Trophoblast cell (in vitro differentiated cells and primary cell): ENCODE measurements at regions not wholly inside any gene's neighbourhood (a gene's known extent, or its start where the extent isn't known, plus 50 kb on each side); places are given as distances from the start of the nearest gene placed in this dataset.
A peak's percentile ranks its signal among the peaks of the same experiment; 100 is the strongest.

Experiments
- DNase-seq, 2 donors: peaks; one replicate each; pipeline ENCODE4 v3.0.0-alpha.2; 2016
- H2AFZ ChIP-seq: 2 replicates; pipeline ENCODE4 v1.6.1; 2013; ENCODE audit warnings: low read length, moderate library complexity, mild to moderate bottlenecking; ENCODE audit not compliant: insufficient read depth, poor library complexity
- H2AK5ac ChIP-seq: 2 replicates; pipeline ENCODE4 v1.6.1; 2013; ENCODE audit warnings: mild to moderate bottlenecking, low read length
- H2BK120ac ChIP-seq: 2 replicates; pipeline ENCODE4 v1.6.1; 2013; ENCODE audit warnings: low read length, mild to moderate bottlenecking, moderate library complexity; ENCODE audit not compliant: insufficient read depth, poor library complexity
- H2BK12ac ChIP-seq: 2 replicates; pipeline ENCODE4 v1.6.1; 2013; ENCODE audit warnings: mild to moderate bottlenecking, low read length, moderate library complexity
- H2BK5ac ChIP-seq: 2 replicates; pipeline ENCODE4 v1.6.1; 2013; ENCODE audit warnings: low read length, low read depth, moderate library complexity, mild to moderate bottlenecking; ENCODE audit not compliant: poor library complexity
- H3K14ac ChIP-seq: 2 replicates; pipeline ENCODE4 v1.6.1; 2013; ENCODE audit warnings: mild to moderate bottlenecking, low read length
- H3K18ac ChIP-seq: 2 replicates; pipeline ENCODE4 v1.6.1; 2013; ENCODE audit warnings: mild to moderate bottlenecking, low read length
- H3K23ac ChIP-seq: 2 replicates; pipeline ENCODE4 v1.6.1; 2013; ENCODE audit warnings: low read length
- H3K27ac ChIP-seq: 2 replicates; pipeline ENCODE4 v1.5.1; 2013; ENCODE audit warnings: low read depth, mild to moderate bottlenecking, inconsistent platforms, low read length, moderate library complexity
- H3K27me3 ChIP-seq: 2 replicates; pipeline ENCODE4 v1.6.1; 2013; ENCODE audit warnings: inconsistent platforms, mild to moderate bottlenecking, low read length, moderate library complexity; ENCODE audit not compliant: insufficient read depth
- H3K36me3 ChIP-seq, 2 experiments: 1 replicate in 1 of 2; 2 replicates in 1 of 2; pipeline ENCODE4 v1.6.1; 2013; ENCODE audit warnings: low read length in 2 of 2, mild to moderate bottlenecking in 2 of 2, moderate library complexity in 1 of 2; ENCODE audit not compliant: insufficient read depth in 2 of 2, control insufficient read depth in 1 of 2
- H3K4ac ChIP-seq: 2 replicates; pipeline ENCODE4 v1.6.1; 2013; ENCODE audit warnings: low read depth, mild to moderate bottlenecking, low read length, moderate library complexity
- H3K4me1 ChIP-seq, 2 experiments: 1 replicate in 1 of 2; 2 replicates in 1 of 2; pipeline ENCODE4 v1.6.1; 2013; ENCODE audit warnings: low read length in 2 of 2, mild to moderate bottlenecking in 2 of 2, moderate library complexity in 1 of 2; ENCODE audit not compliant: insufficient read depth in 2 of 2, control insufficient read depth in 1 of 2
- H3K4me2 ChIP-seq: 2 replicates; pipeline ENCODE4 v1.6.1; 2013; ENCODE audit warnings: inconsistent platforms, mild to moderate bottlenecking, low read length, moderate library complexity
- H3K4me3 ChIP-seq: 2 replicates; pipeline ENCODE4 v1.5.1; 2013; ENCODE audit warnings: mild to moderate bottlenecking, low read depth, low read length, inconsistent platforms
- H3K79me1 ChIP-seq: one replicate; pipeline ENCODE4 v1.6.1; 2013; ENCODE audit warnings: low read length
- H3K79me2 ChIP-seq: 2 replicates; pipeline ENCODE4 v1.6.1; 2013; ENCODE audit warnings: low read length, mild to moderate bottlenecking; ENCODE audit not compliant: control insufficient read depth, insufficient read depth, poor library complexity
- H3K9ac ChIP-seq: 2 replicates; pipeline ENCODE4 v1.6.1; 2013; ENCODE audit warnings: mild to moderate bottlenecking, low read length
- H3K9me3 ChIP-seq: 2 replicates; pipeline ENCODE4 v1.6.1; 2013; ENCODE audit warnings: low read depth, mild to moderate bottlenecking, control low read depth, inconsistent platforms, low read length; ENCODE audit not compliant: insufficient read depth
- H4K12ac ChIP-seq: 2 replicates; pipeline ENCODE4 v1.6.1; 2013; ENCODE audit warnings: low read depth, mild to moderate bottlenecking, low read length, moderate library complexity
- H4K8ac ChIP-seq: 2 replicates; pipeline ENCODE4 v1.6.1; 2013; ENCODE audit warnings: low read depth, mild to moderate bottlenecking, low read length, moderate library complexity
- H4K91ac ChIP-seq: one replicate; pipeline ENCODE4 v1.6.1; 2013; ENCODE audit warnings: low read depth, mild to moderate bottlenecking, low read length, moderate library complexity
- WGBS: extraction: QIAGEN DNeasy Blood & Tissue Kit; methylation state at CpG from one replicate; pipeline ENCODE4 v1.1.7; 2013; ENCODE audit warnings: missing lambda C conversion rate; ENCODE audit not compliant: insufficient read length, insufficient coverage; ENCODE audit errors: extremely low coverage; 5-methylcytosine and 5-hydroxymethylcytosine counted together

DNA sequence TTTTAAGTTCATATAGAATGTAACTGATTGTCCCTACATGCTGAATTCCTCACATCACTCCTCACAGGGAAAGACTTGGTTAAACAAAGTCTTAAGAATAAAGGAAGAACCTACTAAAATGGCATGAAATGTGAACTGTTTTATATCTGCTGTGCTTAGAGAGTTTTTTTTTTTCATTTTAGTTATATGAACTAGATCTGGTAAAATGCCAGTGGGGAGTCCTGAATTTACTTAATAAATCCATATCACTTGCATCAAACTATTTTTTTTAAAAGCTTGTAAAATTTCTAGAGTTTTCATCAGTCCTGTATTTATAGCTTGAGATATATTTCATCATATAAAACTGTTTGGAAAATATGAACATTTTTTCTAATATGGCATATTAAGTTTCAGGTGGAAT is 1528.6 kb downstream of the EFNA5 start:
- Histone ChIP-seq H3K4ac (no peak overlapping the region), H3K79me2 (no peaks in the 10 kb centered on the region), H2AK5ac (no peak overlapping the region), H2BK12ac (no peak overlapping the region), H3K79me1 (no peaks in the 10 kb centered on the region), H3K4me3 (no peak overlapping the region), H3K27me3 (no peaks in the 10 kb centered on the region), H4K91ac (no peak overlapping the region), H3K4me2 (no peak overlapping the region), H2AFZ (no peak overlapping the region), H3K14ac (no peak overlapping the region), H3K27ac (no peak overlapping the region), H3K9me3 (no peaks in the 10 kb centered on the region), H3K23ac (no peak overlapping the region), H4K8ac (no peak overlapping the region), H3K36me3 (no peaks in the 10 kb centered on the region), H4K12ac (no peak overlapping the region), H2BK5ac (no peak overlapping the region), H3K9ac (no peak overlapping the region), H2BK120ac (no peak overlapping the region), H3K18ac (no peak overlapping the region), H3K4me1 (no peaks in the 10 kb centered on the region)
- DNase-seq, result no peak

DNA sequence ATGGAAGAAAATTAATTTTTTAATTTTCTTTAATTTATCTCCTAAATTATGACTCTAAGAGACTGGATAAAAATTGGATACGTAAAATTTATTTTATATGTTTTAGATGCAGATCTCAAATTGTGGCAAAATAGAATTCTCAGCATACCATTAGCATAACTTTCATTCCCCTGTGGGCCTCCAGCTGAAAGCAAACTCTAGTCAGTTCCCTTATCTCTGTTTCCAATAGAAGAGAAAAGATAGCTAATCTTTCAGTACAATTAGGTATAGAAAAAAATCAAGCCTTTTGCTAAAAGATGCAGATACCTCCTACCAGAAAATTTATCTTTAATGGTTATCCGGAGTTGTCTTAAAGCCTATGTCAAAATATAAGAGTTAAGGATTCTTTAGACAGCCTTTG is 1530.6 kb downstream of the EFNA5 start:
- Histone ChIP-seq H3K23ac (no peak overlapping the region), H4K91ac (no peak overlapping the region), H3K4me1 (no peaks in the 10 kb centered on the region), H3K9ac (no peak overlapping the region), H3K4me3 (no peak overlapping the region), H2BK120ac (no peak overlapping the region), H2AFZ (no peak overlapping the region), H3K79me2 (no peaks in the 10 kb centered on the region), H2AK5ac (no peak overlapping the region), H2BK12ac (no peak overlapping the region), H3K14ac (no peak overlapping the region), H4K8ac (no peak overlapping the region), H4K12ac (no peak overlapping the region), H3K36me3 (no peaks in the 10 kb centered on the region), H2BK5ac (no peak overlapping the region), H3K9me3 (no peaks in the 10 kb centered on the region), H3K27ac (no peak overlapping the region), H3K4ac (no peak overlapping the region), H3K79me1 (no peaks in the 10 kb centered on the region), H3K18ac (no peak overlapping the region), H3K4me2 (no peak overlapping the region), H3K27me3 (no peaks in the 10 kb centered on the region)
- DNase-seq, result no peak
- WGBS, result no CpG with 5 or more reads among the region's 2 CpGs

DNA sequence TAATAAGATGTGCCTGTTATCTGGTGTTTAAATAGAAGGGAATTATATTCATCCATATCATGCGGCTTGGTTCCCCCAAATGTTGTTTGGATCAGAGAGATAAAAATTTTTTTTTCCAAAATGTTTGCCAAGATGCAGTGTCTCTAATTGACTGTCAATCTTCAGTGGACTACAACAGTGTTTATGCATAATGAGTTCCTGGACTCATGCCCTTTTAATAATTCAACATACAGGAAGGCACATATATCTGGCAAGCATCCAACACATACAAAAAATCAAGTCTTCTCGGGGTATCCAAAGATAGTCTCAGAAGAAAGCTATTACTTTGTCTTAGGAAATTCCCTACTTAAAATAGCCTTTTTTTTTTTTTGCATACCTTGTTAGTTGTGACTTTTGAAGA is 1534.7 kb downstream of the EFNA5 start:
- Histone ChIP-seq H2BK5ac (no peak overlapping the region), H2BK12ac (no peak overlapping the region), H3K4me1 (no peaks in the 10 kb centered on the region), H4K8ac (no peak overlapping the region), H3K9ac (no peak overlapping the region), H3K14ac (no peak overlapping the region), H3K79me1 (no peaks in the 10 kb centered on the region), H3K4ac (no peak overlapping the region), H3K36me3 (no peaks in the 10 kb centered on the region), H3K27me3 (no peaks in the 10 kb centered on the region), H3K18ac (no peak overlapping the region), H2BK120ac (no peak overlapping the region), H4K12ac (no peak overlapping the region), H3K4me3 (no peak overlapping the region), H2AFZ (no peak overlapping the region), H3K9me3 (no peaks in the 10 kb centered on the region), H3K79me2 (no peaks in the 10 kb centered on the region), H3K23ac (no peak overlapping the region), H3K4me2 (no peak overlapping the region), H3K27ac (no peak overlapping the region), H4K91ac (no peak overlapping the region), H2AK5ac (no peak overlapping the region)
- DNase-seq, result no peak
- WGBS, result no CpG with 5 or more reads among the region's 2 CpGs

DNA sequence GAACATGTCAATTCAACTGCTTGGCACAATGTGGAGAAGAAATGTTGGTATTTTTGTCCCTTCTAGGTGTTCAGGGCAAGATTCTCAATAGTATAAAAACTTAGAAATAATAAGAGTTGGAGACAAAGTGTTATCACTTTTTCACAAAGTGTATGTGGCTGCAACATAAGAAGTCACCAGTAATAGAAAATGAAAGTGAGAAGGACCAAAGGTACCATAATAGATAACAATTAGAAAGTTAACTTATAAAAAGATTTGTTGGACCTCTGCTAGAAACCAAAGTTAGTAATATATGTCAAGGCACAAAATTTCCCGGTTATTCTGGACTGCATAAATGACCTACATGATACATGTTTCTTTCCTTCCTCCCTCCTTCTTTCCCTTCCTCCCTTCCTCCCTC is 1535.3 kb downstream of the EFNA5 start:
- Histone ChIP-seq H3K36me3 (no peaks in the 10 kb centered on the region), H3K27ac (no peak overlapping the region), H4K91ac (no peak overlapping the region), H2BK5ac (no peak overlapping the region), H3K4me2 (no peak overlapping the region), H3K9me3 (no peaks in the 10 kb centered on the region), H3K9ac (no peak overlapping the region), H3K18ac (no peak overlapping the region), H3K23ac (no peak overlapping the region), H3K79me2 (no peaks in the 10 kb centered on the region), H3K4me1 (no peaks in the 10 kb centered on the region), H2AK5ac (no peak overlapping the region), H2BK120ac (no peak overlapping the region), H4K8ac (no peak overlapping the region), H3K79me1 (no peaks in the 10 kb centered on the region), H4K12ac (no peak overlapping the region), H2BK12ac (no peak overlapping the region), H3K27me3 (no peaks in the 10 kb centered on the region), H3K4me3 (no peak overlapping the region), H3K14ac (no peak overlapping the region), H3K4ac (no peak overlapping the region), H2AFZ (no peak overlapping the region)
- WGBS, result no CpG with 5 or more reads among the region's 1 CpG
- no peak for DNase-seq

DNA sequence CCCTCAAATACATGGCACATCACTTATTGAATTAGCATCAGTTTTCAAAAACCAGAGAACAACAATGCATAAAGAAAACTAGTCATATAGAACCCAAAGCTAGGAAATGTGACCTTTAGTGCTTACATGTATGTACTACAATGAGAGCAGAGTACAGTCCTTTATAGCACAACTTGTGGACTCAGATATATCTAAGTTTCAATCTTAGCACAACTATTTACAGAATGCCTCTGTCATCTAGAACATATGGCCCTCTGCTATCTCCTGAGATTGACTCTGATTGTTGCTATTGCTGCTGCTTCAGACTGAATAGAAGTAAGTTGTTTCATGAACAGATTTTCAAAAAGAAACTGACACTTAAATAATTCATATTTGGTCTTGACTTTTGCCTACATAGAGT is 1536.2 kb downstream of the EFNA5 start:
- no peaks in the 10 kb centered on the region for H3K79me2 ChIP-seq
- no peak overlapping the region for H3K27ac ChIP-seq
- peak in 1 of 2 donors; percentile 72 for DNase-seq
- no peak overlapping the region for H2BK5ac ChIP-seq
- no peaks in the 10 kb centered on the region for H3K79me1 ChIP-seq
- H3K36me3 ChIP-seq, result no peaks in the 10 kb centered on the region
- H3K9ac ChIP-seq, result no peak overlapping the region
- H3K14ac ChIP-seq, result no peak overlapping the region
- H3K4me3 ChIP-seq, result no peak overlapping the region
- no peak overlapping the region for H4K12ac ChIP-seq
- H3K18ac ChIP-seq, result no peak overlapping the region
- no peak overlapping the region for H2BK12ac ChIP-seq
- no peak overlapping the region for H2BK120ac ChIP-seq
- no peak overlapping the region for H4K8ac ChIP-seq
- H3K4ac ChIP-seq, result no peak overlapping the region
- no peak overlapping the region for H3K4me2 ChIP-seq
- no peak overlapping the region for H4K91ac ChIP-seq
- H3K9me3 ChIP-seq, result no peaks in the 10 kb centered on the region
- H2AFZ ChIP-seq, result no peak overlapping the region
- no peaks in the 10 kb centered on the region for H3K4me1 ChIP-seq
- no peak overlapping the region for H3K23ac ChIP-seq
- H2AK5ac ChIP-seq, result no peak overlapping the region
- H3K27me3 ChIP-seq, result no peaks in the 10 kb centered on the region
